DOHH2 (cell line): ENCODE measurements at regions not wholly inside any gene's neighbourhood (a gene's known extent, or its start where the extent isn't known, plus 50 kb on each side); places are given as distances from the start of the nearest gene placed in this dataset.

Experiments used
- H3F3A ChIP-seq: fragments of 200-600 bp; sonication (generic), shearing (Covaris generic); 2 replicates; pipeline ENCODE4 v1.6.0; 2016; ENCODE audit warnings: antibody characterized with exemption, mild to moderate bottlenecking; ENCODE audit not compliant: control insufficient read depth, insufficient read depth
- H3K27ac ChIP-seq: fragments of 200-600 bp; sonication (generic); 2 replicates; pipeline ENCODE4 v1.5.1; 2014; ENCODE audit warnings: low read depth, mild to moderate bottlenecking, low read length, moderate library complexity
- H3K27me3 ChIP-seq: fragments of 200-600 bp; sonication (generic); 2 replicates; pipeline ENCODE4 v1.6.1; 2014; ENCODE audit warnings: mild to moderate bottlenecking, low read length, mixed read lengths; ENCODE audit not compliant: control insufficient read depth
- H3K36me3 ChIP-seq: fragments of 200-600 bp; sonication (generic); 2 replicates; pipeline ENCODE4 v1.6.1; 2014; ENCODE audit warnings: mild to moderate bottlenecking, low read length, moderate library complexity, mixed read lengths; ENCODE audit not compliant: control insufficient read depth
- H3K4me1 ChIP-seq: fragments of 200-600 bp; sonication (generic); 2 replicates; pipeline ENCODE4 v1.6.1; 2014; ENCODE audit warnings: mild to moderate bottlenecking, low read length, mixed read lengths; ENCODE audit not compliant: control insufficient read depth
- H3K4me2 ChIP-seq: fragments of 200-600 bp; sonication (generic); 2 replicates; pipeline ENCODE4 v1.6.0; 2014; ENCODE audit warnings: mild to moderate bottlenecking, low read length, moderate library complexity
- H3K4me3 ChIP-seq: fragments of 200-600 bp; sonication (generic); 2 replicates; pipeline ENCODE4 v1.5.1; 2014; ENCODE audit warnings: mild to moderate bottlenecking, low read length, mixed read lengths
- H3K79me2 ChIP-seq: fragments of 200-600 bp; sonication (generic); 2 replicates; pipeline ENCODE4 v1.6.1; 2014; ENCODE audit warnings: mild to moderate bottlenecking, low read length, mixed read lengths; ENCODE audit not compliant: control insufficient read depth
- H3K9me2 ChIP-seq: fragments of 200-600 bp; sonication (generic); replicated peaks from 2 replicates; pipeline ENCODE4 v1.6.1; 2014; ENCODE audit warnings: mild to moderate bottlenecking, low read length, mixed read lengths; ENCODE audit not compliant: control insufficient read depth
- H3K9me3 ChIP-seq: fragments of 200-600 bp; sonication (generic); 2 replicates; pipeline ENCODE4 v1.6.1; 2014; ENCODE audit warnings: antibody characterized with exemption, low read length, mixed read lengths; ENCODE audit not compliant: control insufficient read depth, insufficient read depth
- H4K20me1 ChIP-seq: fragments of 200-600 bp; sonication (generic); 2 replicates; pipeline ENCODE4 v1.6.0; 2014; ENCODE audit warnings: low read depth, mild to moderate bottlenecking, antibody characterized with exemption, low read length, moderate library complexity; ENCODE audit not compliant: control insufficient read depth, insufficient read depth
- CTCF ChIP-seq: fragments of 200-600 bp; sonication (generic); IDR thresholded peaks from one replicate; pipeline ENCODE4 v1.5.1; 2014; ENCODE audit warnings: antibody characterized with exemption, mild to moderate bottlenecking, low read depth, low read length; ENCODE audit not compliant: poor library complexity, severe bottlenecking
- EZH2phosphoT487 ChIP-seq: fragments of 200-600 bp; sonication (generic); IDR thresholded peaks from 2 replicates; pipeline ENCODE4 v1.6.1; 2017; ENCODE audit warnings: borderline replicate concordance, mild to moderate bottlenecking, antibody characterized with exemption, low read length, moderate library complexity, mixed read lengths

DNA sequence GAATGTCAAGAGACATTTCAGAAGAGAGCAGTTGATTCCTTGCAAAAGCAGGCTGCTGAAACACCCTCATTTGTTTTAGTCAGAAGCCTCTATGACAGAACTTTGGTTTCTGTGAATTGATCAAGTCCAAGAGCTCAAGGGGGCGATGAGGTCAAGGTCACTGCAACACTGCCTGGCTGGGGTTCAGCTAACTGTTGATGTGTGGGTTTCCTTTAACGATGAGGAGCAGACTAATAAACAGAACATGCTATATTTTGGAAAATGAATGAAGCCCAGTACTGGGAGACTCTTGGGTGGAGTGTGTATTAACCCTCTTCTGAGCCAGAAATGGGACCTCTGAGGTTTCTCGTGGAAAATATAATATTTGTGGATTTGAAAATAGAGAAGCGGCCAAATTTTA lies 109.3 kb downstream of the ZC3H11B start:
- Histone ChIP-seq H3K9me3 (no peaks in the 10 kb centered on the region), H3K4me2 (no peak overlapping the region), H3K27me3 (no peaks in the 10 kb centered on the region), H4K20me1 (no peaks in the 10 kb centered on the region), H3K9me2 (no peaks in the 10 kb centered on the region), H3K4me3 (no peak overlapping the region), H3K4me1 (no peaks in the 10 kb centered on the region), H3F3A (no peaks in the 10 kb centered on the region), H3K36me3 (no peaks in the 10 kb centered on the region), H3K79me2 (no peaks in the 10 kb centered on the region), H3K27ac (no peak overlapping the region)
- TF ChIP-seq CTCF (no peak), EZH2phosphoT487 (no peak)

DNA sequence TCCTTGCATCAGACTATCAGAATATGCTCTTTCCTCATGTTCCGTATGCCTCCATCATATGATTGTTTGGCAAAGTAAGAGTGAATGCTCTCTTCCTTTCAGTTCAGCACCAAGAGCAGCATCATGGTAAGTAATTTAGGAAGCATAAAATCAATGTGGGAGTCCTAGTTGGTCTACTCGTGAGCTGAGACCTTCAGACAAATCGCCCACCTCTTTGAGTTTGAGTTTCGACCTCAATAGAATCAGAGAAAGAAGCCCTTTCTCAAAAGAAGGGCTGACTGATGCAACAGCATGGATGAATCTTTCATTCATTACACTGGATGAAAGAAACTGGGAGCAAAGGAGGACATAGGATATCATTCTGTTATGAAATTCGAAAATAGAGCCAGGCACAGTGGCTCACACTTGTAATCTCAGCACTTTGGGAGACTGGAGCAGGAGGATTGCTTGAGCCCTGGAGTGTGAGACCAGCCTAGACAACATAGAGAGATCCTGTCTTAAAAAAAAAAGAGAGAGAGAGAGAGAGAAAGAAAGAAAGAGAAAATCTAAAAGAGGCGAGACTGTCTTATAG lies 112.5 kb downstream of the ZC3H11B start:
- no peak overlapping the region for H3K27ac ChIP-seq
- no peak overlapping the region for H3K4me2 ChIP-seq
- no peaks in the 10 kb centered on the region for H3K79me2 ChIP-seq
- H3K9me3 ChIP-seq: no peaks in the 10 kb centered on the region
- no peak for TF ChIP-seq CTCF
- no peak for TF ChIP-seq EZH2phosphoT487
- no peaks in the 10 kb centered on the region for H3K9me2 ChIP-seq
- H4K20me1 ChIP-seq: no peaks in the 10 kb centered on the region
- H3K4me3 ChIP-seq: no peak overlapping the region
- no peaks in the 10 kb centered on the region for H3F3A ChIP-seq
- no peaks in the 10 kb centered on the region for H3K4me1 ChIP-seq
- H3K36me3 ChIP-seq: no peaks in the 10 kb centered on the region
- H3K27me3 ChIP-seq: no peaks in the 10 kb centered on the region

- Histone ChIP-seq H3K4me3 (no peak overlapping the region), H3K27me3 (no peaks in the 10 kb centered on the region), H4K20me1 (no peaks in the 10 kb centered on the region), H3K9me3 (no peaks in the 10 kb centered on the region), H3K4me1 (no peaks in the 10 kb centered on the region), H3K36me3 (no peaks in the 10 kb centered on the region), H3K9me2 (no peaks in the 10 kb centered on the region), H3K27ac (no peak overlapping the region), H3K79me2 (no peaks in the 10 kb centered on the region), H3F3A (no peaks in the 10 kb centered on the region), H3K4me2 (no peak overlapping the region)
- TF ChIP-seq CTCF: no peak
- TF ChIP-seq EZH2phosphoT487: no peak
Measured at GRCh38 chr1:219498666-219499065, 114.2 kb downstream of the ZC3H11B start.
